A549 (cell line): ENCODE measurements at regions not wholly inside any gene's neighbourhood (a gene's known extent, or its start where the extent isn't known, plus 50 kb on each side); places are given as distances from the start of the nearest gene placed in this dataset.

Experiments used
- CTCF ChIP-seq: fragments of >200 bp; sonication (Bioruptor Twin); formaldehyde crosslinking; IDR thresholded peaks from 3 replicates; pipeline ENCODE4 v1.5.1; 2016
- EP300 ChIP-seq, 2 experiments: fragments of >200 bp; sonication (Bioruptor Twin); formaldehyde crosslinking; IDR thresholded peaks; 2 replicates in 1 of 2; 3 replicates in 1 of 2; pipeline ENCODE4 v1.6.1; 2016 to 2017
- JUN ChIP-seq, 2 experiments: fragments of >200 bp; sonication (Bioruptor Twin); formaldehyde crosslinking; IDR thresholded peaks; 2 replicates in 1 of 2; 3 replicates in 1 of 2; pipeline ENCODE4 v1.6.1; 2016 to 2017
- PHF8 ChIP-seq: fragments of 200-600 bp; sonication (generic); IDR thresholded peaks from 2 replicates; pipeline ENCODE4 v1.6.1; 2016; ENCODE audit warnings: low read depth, mild to moderate bottlenecking, antibody characterized with exemption, moderate library complexity, borderline replicate concordance
- POLR2A ChIP-seq: IDR thresholded peaks from 2 replicates; pipeline ENCODE4 v1.6.1; 2012; ENCODE audit warnings: mild to moderate bottlenecking, low read length
- RAD21 ChIP-seq, 2 experiments: fragments of >200 bp in 1 of 2; sonication (Bioruptor Twin) in 1 of 2; formaldehyde crosslinking in 1 of 2; IDR thresholded peaks in 1 of 2; conservative IDR thresholded peaks in 1 of 2; 2 replicates in 1 of 2; 3 replicates in 1 of 2; pipeline ENCODE4 v1.6.1; 2012 to 2018; ENCODE audit warnings: inconsistent platforms in 1 of 2
- RCOR1 ChIP-seq: fragments of 150-350 bp; IDR thresholded peaks from 2 replicates; pipeline ENCODE4 v1.6.1; 2014; ENCODE audit warnings: antibody characterized with exemption, low read length, low read depth
- USF2 ChIP-seq: fragments of 450-650 bp; IDR thresholded peaks from 2 replicates; pipeline ENCODE4 v1.6.1; 2014; ENCODE audit warnings: antibody characterized with exemption
- ZNF302 ChIP-seq: fragments of 250-450 bp; sonication (Bioruptor Pico); IDR thresholded peaks from 2 replicates; pipeline ENCODE4 v1.9.0; 2021; ENCODE audit warnings: inconsistent platforms, mild to moderate bottlenecking, moderate library complexity

GRCh38 chr11:70671083-70671482 is 272.8 kb downstream of the CTTN start:
- TF ChIP-seq RAD21 (conservative IDR thresholded peaks at IDR 0.05 in 1 of 2, IDR thresholded peaks at IDR 0.05 in 1 of 2) (no peak), USF2 (no peak), RCOR1 (no peak), POLR2A (no peak), CTCF (no peak), PHF8 (no peak), ZNF302 (no peak), EP300 (IDR thresholded peaks at IDR 0.05) (no peak), JUN (IDR thresholded peaks at IDR 0.05) (no peak)
